CD4-positive, alpha-beta T cell treated with Interleukin-17A for 4 hours (primary cell): ENCODE measurements at regions not wholly inside any gene's neighbourhood (a gene's known extent, or its start where the extent isn't known, plus 50 kb on each side); places are given as distances from the start of the nearest gene placed in this dataset.

Source experiments
- DNase-seq: peaks from one replicate; pipeline ENCODE4 v3.0.0-alpha.2; 2020; ENCODE audit warnings: mixed read lengths

DNA sequence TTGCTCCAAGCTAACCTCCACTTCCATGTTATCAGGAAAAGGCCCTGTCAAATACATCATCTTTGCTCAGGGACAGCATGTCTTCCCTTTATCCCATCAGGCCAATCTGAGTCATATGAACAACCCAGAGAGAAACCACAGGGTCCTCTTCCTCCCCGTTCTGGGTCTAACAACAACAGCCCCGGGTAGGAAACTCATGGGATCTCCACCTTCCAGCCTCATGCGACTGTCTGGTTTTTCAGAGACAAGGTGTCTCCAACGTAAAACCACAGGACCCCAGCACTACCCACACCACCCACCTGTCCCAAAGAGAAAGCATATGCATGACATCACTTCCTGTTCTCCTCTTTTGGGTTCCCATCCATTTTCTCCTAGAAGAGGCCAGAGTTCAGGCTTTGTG is 217.9 kb downstream of the ENC1 start:
- DNase-seq, result no peak

DNA sequence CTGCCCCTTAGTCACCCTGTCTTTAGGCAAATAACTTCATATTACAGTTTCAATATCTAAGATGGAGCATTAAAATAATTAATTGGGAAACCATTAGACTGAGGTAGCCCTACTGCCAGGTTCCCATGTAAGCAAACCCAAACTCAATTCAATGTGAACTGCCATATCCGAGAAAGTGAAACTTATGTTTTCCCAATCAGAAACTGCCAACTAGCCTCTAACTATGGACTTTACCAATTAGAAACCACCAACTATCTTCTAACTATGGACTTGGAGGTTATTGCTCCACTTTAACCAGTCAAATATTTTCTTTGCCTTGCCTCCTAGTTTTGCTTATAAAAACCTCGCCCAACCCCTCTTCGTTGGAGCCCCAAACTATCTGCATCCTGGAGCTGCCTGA is 218.5 kb downstream of the ENC1 start:
- no peak for DNase-seq

GRCh38 chr5:74421377-74421776 is 219.2 kb downstream of the ENC1 start:
- no peak for DNase-seq

GRCh38 chr5:74420947-74421346 is 219.6 kb downstream of the ENC1 start:
- no peak for DNase-seq

- no peak for DNase-seq
Measured at GRCh38 chr5:74420220-74420619, 220.3 kb downstream of the ENC1 start.

DNA sequence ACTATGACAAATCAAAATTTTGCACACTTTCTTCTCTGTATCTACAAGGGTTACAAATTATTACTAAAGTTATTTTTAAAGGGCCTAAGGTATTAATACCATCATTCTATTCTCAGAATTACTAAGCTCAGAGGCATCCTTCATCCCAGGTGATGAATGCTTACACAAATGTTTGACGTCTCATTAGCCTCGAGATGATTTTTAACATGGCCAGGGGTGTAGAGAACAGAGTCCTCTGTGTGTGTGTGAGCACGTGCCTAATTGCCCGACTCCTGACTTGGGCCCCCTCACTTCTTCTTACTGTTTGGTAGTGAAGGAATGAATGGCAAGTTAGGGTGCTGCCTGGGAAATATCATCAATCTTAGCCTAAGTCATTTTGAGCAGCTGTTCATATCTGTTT is 221.1 kb downstream of the ENC1 start:
- DNase-seq, result no peak

DNA sequence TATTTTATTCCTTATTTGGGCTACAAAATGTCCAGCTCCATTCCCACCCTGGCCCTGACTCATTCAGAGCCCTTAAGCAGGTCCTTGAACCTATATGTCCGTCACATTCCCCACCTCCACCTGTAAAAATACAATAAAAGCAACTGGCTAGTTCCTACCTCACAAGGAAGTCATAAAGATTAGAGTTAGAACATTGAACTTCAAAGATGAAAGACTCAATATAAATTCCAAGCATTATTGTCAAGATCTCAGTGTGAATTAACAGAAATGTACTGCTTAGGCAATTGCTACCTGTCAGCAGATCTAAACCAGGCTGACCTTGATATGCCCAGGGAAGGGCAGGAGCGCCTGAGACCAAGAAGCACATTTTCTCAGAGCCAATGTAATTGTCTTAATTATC is 221.8 kb downstream of the ENC1 start:
- DNase-seq, result no peak

DNA sequence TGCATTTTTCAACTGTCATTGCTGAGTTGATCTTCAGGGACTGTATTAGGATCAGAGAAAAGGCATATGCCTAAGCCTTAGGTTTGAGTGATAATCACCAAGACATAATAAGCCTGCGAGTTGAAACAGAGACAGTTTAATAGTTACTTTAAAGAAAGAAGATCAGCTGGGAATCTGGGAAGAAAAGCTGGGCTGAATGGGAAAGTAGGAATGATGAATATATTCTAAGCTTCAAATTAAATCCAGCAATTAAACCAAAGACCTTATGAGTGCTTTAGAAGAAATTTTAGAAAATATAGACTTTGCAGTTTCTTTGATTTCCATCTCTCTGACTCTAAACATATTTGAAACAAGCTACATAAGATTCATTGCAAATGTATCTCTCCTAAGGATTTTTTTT is 222.3 kb downstream of the ENC1 start:
- DNase-seq, result no peak

DNA sequence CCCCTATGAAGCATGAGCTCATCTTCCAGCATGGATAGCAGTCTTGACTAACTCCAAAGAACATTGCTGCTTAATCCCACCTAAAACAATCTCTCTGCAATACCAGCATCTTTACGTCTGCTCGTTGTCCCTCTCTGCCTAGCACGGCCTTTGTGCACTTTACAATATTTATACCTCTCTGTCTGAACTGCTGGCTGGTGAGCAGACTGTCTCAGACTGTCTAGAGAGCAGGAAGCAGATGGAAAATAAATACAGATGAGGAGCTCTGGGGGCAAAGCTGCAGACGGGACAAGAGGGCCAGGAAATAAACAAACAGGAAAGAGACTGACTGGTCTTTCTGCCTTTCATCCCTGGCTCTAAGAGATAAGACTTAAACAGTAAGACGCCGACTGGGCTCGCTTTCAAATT is 224.8 kb downstream of the ENC1 start:
- DNase-seq, result no peak

GRCh38 chr5:74414228-74414627 is 226.3 kb downstream of the ENC1 start:
- no peak for DNase-seq

GRCh38 chr5:74413403-74414048 is 227.0 kb downstream of the ENC1 start:
- DNase-seq, result no peak

- DNase-seq, result no peak
Measured at GRCh38 chr5:74412066-74412465, 228.5 kb downstream of the ENC1 start.

GRCh38 chr5:74409712-74410111 is 230.8 kb downstream of the ENC1 start:
- DNase-seq, result no peak

DNA sequence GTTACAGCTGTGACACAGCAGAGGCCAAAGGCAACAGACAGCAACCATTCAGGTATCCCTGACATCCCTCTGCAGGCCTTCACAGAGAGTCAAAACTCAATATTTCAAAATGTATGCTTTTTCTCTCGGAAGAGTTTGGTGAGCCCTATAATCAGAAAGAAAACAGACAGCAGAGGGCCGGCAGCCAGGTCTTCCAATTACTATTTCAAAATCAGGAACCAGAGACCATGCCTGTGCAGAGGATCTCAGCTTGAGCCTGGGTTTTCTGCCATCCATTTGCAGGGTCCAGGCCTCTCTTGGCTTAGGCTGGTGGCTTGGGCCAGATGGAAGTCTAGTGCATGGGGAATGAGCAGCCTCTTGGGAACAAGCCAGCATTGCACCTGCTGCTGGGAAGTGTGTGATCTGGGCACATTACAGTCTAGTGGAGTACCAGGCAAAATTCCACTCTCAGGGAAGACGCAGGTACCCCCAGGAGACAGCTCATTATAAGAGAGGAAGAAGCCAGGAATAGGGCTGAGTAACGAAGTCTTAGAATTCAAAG is 231.3 kb downstream of the ENC1 start:
- no peak for DNase-seq

DNA sequence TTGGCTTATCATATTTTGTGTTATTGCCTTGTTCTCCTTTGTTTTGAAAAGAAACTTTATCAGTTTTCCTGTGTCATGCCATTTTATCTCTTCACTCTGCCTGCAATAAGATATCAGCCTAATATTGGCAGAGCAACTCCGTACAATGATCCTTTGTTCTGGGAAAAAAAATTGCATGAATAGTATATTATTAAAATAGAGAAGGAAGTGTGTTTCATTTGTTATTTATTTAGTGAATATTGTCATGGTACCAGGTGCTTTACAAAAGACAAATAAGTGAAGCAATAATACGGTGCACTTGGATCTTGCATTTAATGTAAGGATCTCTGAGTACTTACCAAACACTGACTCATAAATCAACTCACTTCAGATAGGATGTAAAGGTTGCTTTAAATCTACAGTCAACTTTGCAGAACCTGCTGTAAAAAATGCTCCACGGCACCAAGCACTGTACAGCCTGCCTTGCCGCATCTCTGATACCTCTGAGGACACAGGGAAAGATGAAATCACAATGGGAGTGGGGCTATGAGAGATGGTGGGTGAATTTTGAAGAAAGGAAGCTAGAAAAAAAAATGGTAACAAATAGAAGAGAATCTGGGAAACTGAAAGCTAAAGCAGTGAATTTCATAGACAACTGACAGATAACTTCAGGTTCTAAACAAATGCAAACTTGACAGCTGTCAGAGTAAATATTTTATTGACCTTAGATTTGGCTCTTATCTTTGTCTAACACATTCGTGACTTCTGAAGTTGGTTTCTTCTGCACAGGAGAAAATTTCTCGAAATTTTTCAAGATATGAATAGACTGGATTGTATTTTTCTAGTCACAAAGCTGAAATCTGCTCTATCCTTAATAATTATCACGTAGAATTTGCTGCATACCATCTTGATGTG is 232.1 kb downstream of the ENC1 start:
- DNase-seq, result no peak

DNA sequence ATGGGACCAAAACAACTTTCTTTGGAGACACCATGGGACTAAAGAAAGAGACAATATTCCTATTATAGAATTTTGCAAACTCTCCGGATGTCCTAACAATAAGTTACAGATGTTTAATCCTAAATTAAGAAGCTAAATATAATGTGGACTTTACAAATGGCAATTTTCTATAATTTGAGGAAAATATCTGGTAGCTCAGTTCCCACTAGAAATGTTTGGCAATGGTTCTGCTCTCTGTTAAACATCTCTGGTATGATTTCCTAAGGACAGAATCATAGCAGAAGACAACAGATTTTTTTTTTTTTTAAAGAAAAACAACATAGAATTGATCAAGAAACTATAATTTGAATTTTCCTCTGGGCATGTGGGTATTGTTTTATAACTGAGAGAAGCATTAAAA is 232.8 kb downstream of the ENC1 start:
- DNase-seq, result no peak

DNA sequence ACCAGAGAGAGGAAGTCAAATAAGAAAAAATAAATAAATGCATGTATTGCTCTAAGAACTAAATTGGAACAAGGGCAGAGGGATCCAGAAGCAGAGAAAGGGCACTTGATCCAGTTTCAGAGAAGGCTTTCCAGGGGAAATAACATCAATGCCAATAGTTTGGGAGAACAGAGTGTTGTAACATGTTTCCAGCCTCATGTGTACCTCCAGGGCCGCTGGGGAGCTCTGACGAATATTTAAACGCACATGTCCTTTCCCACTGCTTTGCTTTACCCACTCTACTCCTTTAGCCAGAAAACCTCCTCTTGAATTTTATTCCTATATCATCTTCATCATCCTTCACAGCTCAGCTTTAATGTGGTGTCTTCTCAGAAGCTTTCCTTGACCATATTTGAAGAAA is 233.7 kb downstream of the ENC1 start:
- no peak for DNase-seq

DNA sequence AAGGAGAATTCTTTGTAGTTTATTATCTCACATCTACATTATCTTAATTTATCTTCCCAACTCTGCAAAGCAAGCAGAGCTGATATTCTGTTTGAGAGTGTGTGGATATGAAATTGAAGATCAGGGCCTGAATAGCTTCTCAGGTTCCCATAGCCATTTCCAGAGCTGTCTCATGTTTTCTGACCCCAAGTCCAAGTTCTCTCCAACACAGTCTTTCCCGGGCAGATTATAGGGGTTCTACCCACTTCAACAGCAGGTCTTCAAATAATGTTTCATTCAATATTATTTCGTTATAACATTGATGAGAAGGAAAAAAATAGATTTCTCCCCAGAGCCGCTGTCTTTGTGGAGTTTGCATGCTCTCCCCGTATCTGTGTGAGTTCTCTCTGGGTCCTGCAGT is 234.9 kb downstream of the ENC1 start:
- DNase-seq, result no peak

- DNase-seq, result no peak
Measured at GRCh38 chr5:74404574-74405508, 235.7 kb downstream of the ENC1 start.

DNA sequence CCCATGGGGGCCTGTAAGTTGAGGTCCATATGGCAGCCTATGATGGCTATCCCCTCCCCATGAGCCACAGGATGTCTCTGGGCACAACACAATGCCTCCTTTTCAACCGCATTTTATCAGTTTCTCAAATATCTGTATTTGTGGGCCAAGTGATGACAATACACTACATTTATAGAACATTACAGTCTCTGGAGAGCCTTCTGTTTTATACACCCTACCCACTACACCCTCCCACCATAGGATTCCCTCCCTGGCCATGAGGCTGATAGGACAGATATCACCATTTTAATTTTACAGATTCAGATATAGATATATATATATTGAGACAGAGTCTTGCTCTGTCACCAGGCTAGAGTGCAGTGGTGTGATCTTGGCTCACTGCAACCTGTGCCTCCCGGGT is 236.8 kb downstream of the ENC1 start:
- no peak for DNase-seq

- DNase-seq, result no peak
Measured at GRCh38 chr5:74402553-74402952, 238.0 kb downstream of the ENC1 start.

DNA sequence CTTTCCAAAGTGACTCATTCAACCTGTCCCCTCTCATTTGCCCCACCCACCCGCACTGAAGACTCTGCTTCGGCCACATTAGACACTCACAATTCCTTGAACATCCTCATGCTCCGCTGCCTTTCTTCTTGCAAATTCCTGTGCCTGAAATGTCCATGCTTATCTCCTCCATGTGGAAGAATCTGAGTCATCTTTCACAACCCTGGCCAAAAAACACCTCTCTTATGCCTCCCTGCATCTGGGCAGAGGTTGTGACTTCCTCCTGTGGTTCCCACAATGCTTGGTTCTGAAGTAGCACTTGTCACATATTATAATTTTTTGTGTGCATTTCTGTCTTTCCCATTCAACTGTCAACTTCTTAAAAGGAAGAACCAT is 238.6 kb downstream of the ENC1 start:
- no peak for DNase-seq

GRCh38 chr5:74401281-74401945 is 239.1 kb downstream of the ENC1 start:
- no peak for DNase-seq
